Activated CD8-positive, alpha-beta memory T cell treated with anti-CD3 and anti-CD28 coated beads, Interleukin-2, amount 50 U/mL, for 48 hours (primary cell): ENCODE measurements at regions not wholly inside any gene's neighbourhood (a gene's known extent, or its start where the extent isn't known, plus 50 kb on each side); places are given as distances from the start of the nearest gene placed in this dataset.
"Not testable (repeated sequence)": the region's sequence is repeated elsewhere in the genome, so short reads cannot be mapped to it uniquely, and the experiment has no call there.

Experiments used
- DNase-seq: peaks from one replicate; pipeline ENCODE4 v3.0.0-alpha.2; 2020

DNA sequence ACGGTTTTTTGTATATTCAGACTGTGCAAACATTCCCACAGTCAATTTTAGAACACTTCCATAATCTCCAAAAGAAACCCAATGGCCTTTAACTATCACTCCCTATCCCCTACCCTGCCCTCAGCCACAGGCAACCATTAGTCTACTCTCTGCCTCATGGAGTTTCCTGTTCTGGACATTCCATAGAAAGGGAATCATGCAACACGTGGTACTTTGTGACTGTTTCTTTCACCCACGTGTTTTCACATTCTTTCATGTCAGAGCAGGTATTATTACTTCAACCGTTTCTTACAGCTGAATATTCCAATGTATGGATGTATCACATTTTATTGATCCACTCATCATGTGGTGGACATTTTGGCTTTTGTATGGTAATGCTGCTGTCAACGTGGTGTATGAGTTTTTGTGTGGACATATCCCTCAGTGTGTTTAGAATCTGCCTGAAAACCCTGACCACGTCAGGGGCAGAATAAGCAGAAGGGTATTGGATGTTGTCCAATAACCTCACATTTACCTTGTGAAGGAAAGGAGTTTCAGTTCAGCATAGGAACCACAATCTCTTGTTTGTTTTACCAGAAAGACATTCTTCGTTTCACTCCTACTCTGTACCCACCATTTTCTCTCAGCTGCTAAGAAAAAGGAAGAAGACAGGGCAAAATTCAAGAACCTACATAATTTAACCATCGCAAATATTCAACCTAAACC lies 107.5 kb upstream of the DYRK2 start:
- no peak for DNase-seq

DNA sequence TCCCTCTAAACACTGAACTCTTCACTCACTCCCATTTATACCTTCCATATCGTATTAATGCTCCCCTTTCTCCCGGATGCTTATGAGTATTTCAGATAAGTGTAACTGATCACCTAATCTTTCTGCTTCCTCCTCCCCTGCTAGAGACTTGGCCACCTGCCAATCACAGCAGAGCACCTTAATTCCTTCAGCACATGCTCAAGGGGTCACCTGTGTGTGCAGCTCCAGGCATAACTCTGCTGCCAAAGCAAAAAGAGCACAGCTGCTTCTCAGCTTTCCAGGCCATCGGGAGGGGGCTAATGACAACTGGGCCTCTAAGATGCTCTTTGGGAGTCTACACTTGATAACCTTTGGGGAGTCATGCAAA lies 106.9 kb upstream of the DYRK2 start:
- DNase-seq = no peak

DNA sequence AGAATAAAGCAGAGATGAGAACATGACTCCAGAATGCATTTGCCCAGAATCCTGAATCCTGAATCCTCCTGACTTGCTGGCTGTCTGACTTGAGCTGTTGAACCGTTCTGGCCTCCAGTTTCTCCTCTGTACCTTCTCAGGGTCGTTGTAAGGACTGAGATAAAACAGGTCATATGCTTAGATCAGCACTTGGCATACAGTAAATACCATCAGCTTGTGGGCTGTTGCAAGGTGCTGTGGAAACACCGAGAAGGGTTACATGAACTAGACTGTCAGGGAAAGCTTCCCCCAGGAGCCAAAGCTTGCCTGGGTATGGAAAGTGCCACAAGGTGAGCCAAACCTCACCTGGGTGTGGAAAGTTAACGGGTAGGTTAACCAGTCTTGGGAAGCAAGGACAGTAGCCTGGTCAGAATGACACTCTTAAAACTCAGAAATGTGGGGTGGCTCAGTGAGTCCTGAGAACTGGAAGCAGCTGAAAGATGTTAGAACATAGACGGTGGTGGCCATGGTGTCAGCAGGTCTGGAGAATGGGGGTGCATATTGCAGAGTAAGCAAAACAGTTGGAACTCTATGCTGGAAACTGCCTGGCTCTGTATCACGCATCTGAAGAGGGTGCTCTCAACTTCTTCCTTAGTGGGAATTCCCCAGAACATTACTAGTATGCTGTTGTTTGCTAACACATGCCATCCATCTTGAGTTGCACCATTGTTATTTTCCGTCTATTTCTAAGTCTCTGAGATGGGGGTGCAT lies 105.3 kb upstream of the DYRK2 start:
- DNase-seq = no peak

DNA sequence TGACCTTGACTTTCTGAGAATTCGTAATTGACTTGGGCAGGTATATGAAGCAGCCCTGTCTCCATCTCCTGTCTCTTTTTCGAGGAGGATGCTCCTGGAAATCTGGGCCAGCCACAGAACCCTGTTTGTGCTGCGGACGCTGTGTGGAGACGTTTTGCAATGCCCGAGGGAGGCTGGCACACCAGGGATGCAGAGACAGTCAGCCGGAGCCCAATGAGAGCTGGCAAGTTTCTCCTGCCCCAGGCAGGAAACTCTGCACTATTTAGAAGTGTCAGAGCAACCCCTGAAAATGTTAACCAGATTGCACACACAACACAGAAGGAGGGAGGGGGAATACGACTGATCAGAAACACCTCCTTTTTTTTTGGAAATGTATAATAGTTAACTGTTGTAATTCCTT lies 103.2 kb upstream of the DYRK2 start:
- no peak for DNase-seq

DNA sequence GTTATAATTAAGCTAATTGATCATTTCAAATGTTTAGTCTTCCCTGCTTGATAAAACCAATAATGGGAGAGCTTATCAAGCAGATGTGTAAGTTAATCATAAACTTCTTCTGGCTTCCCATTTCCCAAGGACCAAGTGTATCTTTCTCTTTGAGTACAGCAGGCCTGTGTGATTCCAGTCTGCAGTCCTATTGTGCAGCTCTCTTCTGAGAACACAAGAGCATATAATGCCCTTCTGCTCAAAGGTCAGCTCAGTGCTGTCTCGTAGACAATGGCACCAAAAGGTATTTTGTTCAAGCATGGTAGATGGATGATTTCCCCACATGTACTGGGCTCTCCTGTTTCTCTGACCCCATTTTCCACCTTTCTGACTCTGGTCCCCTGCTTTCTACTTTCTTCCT lies 101.8 kb upstream of the DYRK2 start:
- no peak for DNase-seq

DNA sequence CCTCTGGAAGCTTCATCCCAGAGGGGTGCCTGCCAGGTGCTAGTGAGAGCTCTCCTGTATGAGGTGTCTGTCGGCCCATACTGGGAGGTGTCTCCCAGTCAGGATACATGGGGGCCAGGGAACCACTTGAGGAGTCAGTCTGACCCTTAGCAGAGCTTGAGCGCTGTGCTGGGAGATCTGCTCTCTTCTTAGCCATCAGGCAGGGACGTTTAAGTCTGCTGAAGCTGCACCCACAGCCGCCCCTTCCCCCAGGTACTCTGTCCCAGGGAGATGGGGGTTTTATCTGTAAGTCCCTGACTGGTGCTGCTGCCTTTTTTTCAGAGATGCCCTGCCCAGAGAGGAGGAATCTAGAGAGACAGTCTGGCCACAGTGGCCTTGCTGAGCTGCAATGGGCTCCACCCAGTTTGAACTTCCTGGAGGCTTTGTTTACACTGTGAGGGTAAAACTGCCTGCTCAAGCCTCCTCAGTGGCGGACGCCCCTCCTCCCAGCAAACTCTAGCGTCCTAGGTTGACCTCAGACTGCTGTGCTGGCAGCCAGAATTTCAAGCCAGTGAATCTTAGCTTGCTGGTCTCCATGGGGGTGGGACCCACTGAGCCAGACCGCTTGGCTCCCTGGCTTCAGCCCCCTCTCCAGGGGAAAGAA lies 93.3 kb upstream of the DYRK2 start:
- not testable (repeated sequence) for DNase-seq

DNA sequence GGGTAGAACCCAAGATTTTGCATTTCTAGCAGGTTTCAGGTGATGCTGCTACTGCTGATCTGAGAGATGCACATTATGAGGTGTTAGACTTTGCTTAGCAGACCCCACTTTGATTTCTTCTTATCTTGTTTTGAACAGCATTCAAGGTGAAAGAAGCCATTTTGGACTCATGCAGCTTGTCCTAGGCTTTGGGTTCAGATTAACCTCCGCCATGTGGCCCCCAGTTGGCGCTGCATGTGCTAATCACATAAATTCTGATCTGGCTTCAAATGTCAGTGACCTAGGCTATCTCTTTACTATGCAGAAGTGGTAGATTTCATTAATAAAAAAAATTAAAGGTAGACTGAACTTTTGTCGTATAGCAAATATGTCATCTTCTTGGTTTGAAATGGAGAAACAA lies 89.8 kb upstream of the DYRK2 start:
- DNase-seq = no peak

DNA sequence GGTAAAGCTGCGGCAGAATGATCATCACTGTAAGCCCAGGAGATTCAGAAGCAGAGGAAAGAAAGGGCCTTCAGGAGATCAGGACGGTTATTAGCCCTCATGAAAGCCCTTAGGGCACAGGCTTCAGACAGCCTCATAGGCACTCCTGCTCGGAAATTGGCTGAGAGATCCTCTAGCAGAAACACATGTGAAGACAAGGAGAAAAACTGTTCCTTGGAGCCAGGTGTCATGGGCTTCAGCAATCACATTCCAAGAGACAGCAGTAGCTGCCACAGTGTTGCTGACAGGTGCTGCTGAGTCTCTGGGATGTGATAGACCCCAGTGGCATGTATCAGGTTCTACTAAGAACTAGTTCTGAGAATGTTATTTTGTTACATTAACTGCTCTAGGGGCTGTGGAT lies 88.8 kb upstream of the DYRK2 start:
- no peak for DNase-seq

DNA sequence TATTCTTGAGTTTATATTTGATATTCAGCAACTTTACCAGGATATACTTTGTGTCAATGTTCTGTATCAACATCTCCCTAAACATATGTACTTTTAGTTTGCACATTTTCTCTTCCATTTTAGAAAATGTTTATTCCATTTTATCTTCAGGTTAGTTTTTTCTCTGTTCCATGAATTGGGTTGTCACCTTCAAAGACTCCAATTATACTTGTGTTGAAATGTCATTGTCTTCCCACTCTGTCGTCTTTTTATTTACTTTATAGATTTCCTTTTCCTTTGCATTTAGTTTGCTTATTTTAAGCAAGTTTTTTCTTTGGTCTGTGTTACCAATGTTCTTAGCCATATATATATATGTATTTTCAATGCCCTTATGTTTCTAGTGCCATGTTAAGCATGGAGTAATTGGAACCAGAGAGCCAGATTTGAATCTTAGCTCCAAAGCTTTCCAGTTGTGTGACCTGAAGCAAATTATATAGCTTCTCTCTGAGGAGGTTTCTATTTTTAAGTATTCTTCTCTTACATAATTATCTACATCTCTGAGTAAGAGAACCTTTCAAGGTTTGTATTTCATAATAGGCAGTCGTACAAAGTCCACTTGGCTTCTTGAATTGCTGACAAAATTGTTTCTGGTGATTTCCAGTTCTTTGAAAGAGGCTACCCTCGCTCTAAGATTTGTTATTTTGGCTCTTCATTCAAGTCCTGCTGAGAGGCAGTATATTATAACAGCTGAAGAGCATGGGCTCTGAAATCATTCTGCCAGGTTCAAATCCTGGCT lies 85.8 kb upstream of the DYRK2 start:
- DNase-seq = no peak

DNA sequence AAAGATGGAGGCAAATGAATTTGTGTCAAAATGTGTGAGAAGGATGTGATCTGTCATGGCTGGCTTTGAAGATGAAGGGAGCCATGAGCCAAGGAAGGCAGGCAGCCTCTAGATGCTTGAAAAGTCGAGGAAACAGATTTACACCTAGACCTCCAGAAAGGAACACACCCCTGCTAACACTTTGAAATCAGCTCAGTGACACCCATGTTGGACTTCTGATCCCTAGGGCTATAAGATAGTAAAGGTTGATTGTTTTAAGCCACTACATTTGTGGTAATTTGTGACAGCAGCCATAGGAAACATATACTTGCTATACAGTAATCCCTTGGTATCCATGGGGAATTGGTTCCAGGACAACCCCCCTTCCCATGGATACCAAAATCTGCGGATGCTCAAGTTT lies 80.5 kb upstream of the DYRK2 start:
- no peak for DNase-seq

DNA sequence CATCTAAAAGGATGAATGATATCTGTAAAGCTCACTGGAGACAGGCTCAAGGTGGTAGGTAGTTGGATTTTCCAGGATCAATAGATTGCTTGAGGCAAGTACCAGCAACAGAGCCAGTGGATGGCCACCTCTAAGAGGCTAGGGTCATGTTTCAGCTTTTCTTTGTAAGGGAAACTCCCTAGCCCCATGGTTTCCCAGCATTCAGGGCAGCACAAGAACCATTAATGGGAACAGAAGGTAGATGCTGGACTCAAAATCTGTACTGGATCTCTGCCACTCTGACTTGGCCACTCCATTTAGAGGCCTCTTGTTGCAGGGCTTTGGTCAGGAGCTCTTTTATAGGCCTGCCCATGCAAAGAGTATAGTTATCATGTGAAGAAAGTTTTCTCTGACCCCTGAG lies 76.1 kb upstream of the DYRK2 start:
- no peak for DNase-seq

DNA sequence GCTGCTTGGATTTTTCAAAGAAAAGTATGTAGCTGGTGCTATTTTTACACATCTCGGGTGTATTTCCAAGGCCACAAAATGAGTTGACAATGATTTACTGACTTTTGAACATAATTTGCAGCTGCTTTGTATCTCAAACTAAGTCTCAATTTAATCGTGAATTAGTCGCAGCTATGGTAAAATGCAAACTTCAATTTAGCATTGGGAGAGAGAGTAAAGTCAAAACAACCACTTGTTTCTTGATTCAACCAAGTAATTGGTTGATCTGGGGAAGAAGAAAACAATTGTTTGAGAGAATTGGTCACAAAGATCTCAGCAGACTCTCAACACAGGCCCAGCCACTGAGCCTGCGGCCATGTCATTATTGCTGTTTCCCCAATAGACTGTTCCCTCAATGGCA lies 75.0 kb upstream of the DYRK2 start:
- no peak for DNase-seq

DNA sequence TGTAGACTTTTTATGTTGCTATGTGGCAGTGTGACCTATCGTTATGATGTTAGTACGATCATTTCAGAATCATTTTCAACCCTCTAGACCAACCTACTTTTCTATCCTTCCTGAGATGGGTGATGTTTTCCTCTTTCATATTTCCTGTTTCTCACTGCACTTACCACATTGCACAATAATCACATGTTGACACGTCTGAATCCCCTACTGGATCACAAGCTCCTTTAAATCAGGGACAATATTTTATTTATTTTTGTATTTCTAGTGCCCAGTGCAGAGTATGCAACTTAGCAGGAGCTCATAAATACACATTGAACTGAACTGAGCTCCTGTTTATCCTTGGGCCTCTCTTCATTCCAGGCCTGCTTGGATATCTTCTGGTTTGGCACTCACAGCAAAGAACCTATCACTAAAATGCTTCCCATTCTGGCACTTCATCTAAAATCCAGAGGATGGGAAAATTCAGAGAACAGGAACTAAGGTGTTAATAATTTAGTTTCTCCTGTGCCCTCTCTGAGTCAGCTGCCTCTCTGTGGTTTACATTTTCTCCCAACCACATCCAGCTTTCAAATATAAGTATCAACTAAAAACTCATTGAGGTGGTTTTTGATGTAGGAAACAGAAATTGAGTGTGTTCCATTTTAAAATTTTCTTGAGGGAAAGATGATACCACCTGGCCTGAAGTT lies 69.4 kb upstream of the DYRK2 start:
- no peak for DNase-seq

DNA sequence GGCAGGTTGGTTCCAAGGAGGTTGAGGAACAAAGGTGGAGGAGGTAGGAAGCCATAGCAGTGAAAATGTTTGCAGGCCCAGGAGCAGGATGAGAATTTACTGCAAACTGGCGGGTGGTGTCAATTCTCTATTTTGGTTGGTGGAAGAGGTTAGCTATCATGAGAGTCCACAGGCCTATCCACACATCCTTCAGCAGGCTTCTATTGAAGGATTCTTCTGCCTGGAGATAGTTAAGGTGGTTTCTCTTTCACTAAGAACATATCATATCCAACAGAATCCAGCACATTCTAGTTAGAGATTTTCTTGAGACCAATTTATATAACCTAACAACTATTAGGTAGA lies 68.9 kb upstream of the DYRK2 start:
- DNase-seq = no peak

DNA sequence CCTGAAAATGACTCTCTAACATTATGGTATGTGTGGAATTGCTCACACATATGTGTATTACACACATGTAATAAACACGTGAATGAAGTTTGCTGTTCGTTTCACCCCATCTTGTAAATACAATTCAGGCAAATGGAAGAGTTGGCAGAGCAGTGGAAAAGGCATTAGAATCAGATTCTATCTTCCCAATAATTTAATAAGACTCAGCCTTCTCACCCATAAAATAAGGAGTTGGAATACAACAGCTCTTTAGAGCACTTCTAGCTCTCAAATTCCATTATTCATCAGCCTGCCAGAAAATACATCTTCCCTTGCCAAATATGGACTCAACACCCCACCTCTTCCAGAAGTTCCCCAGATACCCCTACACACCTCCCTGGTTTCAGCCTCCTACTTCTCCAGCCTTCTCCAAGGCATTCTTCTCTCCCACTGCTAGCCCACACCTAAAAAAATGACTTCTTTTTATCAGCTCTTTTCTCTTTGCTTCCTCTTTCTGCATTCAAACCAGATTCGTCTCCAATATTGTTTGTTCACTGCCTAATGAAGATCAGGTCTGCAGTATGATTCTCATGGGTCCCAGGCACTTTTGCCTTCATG lies 66.2 kb upstream of the DYRK2 start:
- DNase-seq = no peak

DNA sequence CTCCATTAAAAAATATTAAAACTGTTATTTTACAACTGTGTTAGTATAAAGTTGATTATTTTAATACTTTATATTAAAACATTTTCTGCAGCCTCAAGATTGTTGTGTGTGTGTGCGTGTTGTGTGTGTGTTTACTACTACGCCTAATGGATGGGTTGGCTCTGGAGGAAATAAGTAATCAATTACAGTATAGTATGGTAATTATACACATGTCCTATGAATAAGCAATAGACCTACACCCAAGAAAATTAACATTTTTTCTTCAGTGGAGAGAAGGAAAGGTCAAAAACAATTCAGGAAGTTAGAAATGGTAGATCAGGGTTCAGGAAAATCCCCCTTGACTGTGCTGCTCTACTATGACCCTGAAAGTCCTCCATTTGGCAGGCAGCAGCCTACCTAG lies 65.7 kb upstream of the DYRK2 start:
- DNase-seq = no peak

DNA sequence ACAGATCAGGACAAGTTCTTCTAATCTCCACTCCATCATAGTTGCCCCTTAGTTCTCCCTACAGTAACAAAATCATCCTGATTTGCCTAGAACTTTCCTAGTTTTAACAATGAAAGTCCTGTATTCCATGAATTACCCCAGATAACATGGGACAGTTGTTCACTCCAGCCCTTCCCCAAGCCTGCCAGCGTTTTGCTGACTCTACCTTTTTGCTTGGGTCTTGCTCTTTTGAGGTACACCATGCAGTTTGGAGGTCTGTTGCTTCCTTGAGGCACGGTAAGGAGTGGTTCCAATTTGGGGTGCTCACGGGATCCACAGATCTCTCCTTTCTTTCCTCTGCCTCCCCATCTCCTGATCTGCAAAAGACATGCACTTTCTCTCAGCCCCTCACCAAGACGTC lies 61.6 kb upstream of the DYRK2 start:
- DNase-seq = no peak

DNA sequence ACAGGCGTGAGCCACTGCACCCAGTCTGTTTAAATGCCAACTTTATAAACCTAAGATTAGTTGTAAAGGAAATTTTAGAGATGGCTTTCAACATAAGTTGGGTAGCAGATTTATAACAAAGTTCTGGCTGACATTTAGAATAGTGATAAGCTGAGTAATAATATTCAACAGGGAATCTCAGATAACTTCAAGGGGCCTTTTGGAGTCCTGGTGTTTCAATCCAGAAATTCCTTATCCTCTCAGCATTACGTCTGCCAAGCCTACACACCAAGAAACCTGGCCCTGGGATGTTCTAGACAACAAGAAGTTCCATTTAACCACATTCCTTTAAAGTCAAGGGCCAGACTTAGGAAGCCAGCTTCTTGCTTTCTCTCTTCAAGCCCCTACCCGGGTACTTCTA lies 59.5 kb upstream of the DYRK2 start:
- no peak for DNase-seq

DNA sequence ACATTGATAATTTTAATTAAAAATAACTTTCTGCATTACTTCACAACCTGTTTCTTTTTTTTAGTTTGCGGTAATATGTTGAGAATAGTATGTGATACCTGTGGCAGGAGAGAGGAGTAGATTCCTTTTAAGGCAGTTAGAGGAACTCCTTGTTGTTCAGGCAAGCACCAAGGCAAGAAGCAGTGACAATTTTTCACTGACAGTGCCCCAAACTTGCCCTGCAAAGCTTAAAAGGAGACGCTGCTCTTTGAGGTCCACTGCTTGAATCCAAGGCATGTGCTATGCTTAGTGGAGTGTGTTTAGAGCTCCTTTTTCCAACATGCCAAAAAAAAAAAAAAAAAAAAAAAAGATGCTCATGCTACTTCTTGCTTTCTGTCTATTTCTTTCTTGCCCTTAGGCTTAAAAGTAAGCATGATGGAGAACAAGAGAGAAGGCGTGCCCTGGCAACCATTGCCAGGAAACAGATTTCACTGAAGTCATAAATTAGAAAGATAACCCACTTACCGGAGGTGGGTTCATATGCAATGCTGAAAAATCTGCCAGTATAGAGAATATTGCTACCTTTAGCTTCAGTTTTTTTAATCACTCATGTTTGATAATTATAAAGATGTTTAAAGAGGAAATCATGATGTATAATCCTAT lies 58.3 kb upstream of the DYRK2 start:
- DNase-seq = no peak

DNA sequence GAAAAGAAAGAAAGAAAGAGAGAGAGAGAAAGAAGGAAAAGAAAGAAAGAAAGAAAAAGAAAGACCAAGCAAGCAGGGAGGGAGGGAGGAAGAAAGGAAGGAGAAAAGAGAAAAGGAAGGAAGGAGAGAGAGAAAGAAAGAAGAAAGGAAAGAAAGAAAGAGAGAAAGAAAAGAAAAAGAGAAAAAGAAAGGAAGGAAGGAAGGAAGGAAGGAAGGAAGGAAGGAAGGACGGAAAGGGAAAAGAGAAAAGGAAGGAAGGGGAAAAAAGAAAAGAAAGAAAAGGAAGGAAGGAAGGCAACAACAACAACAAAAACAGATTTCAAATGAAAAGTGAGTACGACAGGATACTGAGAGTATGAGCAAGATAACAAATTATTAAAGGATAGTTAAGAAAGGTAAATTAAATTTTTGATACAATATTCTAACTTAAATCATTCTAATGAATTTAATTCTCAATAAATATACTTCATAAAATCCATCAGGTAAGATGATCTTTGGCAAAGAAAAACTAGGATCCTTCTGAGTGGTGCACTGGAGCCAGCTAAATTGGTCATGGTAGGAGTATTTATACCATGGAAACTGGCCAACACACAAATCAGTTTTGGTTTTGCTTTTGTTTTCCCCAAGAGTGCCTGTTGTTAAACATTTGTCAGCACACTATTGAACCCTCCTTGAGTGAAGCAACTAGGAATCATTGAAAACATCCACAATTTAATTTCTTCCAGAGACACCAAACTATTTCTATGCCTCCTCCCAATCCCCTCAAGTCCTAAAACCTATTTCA lies 56.1 kb upstream of the DYRK2 start:
- no peak for DNase-seq

DNA sequence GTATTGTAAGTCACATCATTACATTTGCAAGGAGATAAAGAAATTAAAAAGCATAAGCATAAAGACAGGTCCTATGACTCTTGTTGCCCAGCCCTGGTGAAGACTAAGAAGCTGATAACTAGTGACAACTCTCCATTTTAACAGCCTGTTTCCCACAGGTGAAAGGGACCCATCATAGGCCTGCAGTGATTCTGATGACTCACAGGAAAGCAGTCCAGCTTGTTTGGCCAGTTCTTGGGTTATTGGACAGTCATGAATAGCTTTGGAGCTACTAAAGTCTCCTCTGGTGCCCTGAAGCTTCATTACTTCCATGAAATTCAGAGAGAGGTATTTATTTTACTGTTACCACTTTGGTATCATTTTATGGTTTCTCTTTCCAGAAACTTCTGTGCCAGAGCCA lies 55.5 kb upstream of the DYRK2 start:
- no peak for DNase-seq
